IMR-90 (cell line): ENCODE measurements at regions not wholly inside any gene's neighbourhood (a gene's known extent, or its start where the extent isn't known, plus 50 kb on each side); places are given as distances from the start of the nearest gene placed in this dataset.

ENCODE experiments used
- ATAC-seq: fragments of 200-7000 bp; cut with Tn5 transposase; 2 replicates; pipeline ENCODE4 v1.9.1; 2020; ENCODE audit warnings: low read depth, mild to moderate bottlenecking, moderate library complexity
- BruUV-seq: library from RNA; stranded (reverse); fragments of 400-500 nt; replicated peaks from 2 replicates; lab custom pipeline; 2021; lab: Mats Ljungman, UMichigan
- CTCF ChIA-PET: fragments of 300-600 bp; formaldehyde crosslinking; extraction: SDS; loops from one replicate; lab custom pipeline; 2021; ENCODE audit warnings: antibody characterized with exemption; lab: Yijun Ruan, JAX
- POLR2A ChIA-PET: fragments of 300-600 bp; sonication (Branson Sonifier 250); formaldehyde crosslinking; loops from one replicate; lab custom pipeline; 2022; ENCODE audit warnings: antibody characterized with exemption; ENCODE audit not compliant: unreplicated experiment; lab: Charles Lee
- DNase-seq: peaks from one replicate; pipeline ENCODE4 v3.0.0; 2013
- H2AFZ ChIP-seq: replicated peaks from 2 replicates; pipeline ENCODE3; 2013; ENCODE audit warnings: low read length, mild to moderate bottlenecking; ENCODE audit not compliant: poor library complexity
- H2AK5ac ChIP-seq: 2 replicates; pipeline ENCODE4 v1.6.1; 2013; ENCODE audit warnings: low read depth, low read length, inconsistent platforms
- H2AK9ac ChIP-seq: replicated peaks from 2 replicates; pipeline ENCODE3; 2013; ENCODE audit warnings: mild to moderate bottlenecking, low read depth, low read length, moderate library complexity; ENCODE audit not compliant: poor library complexity
- H2BK120ac ChIP-seq: 2 replicates; pipeline ENCODE4 v1.6.1; 2013; ENCODE audit warnings: low read depth, low read length, inconsistent platforms
- H2BK15ac ChIP-seq: 3 replicates; pipeline ENCODE4 v1.6.1; 2013; ENCODE audit warnings: low read depth, low read length, inconsistent platforms
- H2BK20ac ChIP-seq: 2 replicates; pipeline ENCODE4 v1.6.1; 2013; ENCODE audit warnings: low read depth, mild to moderate bottlenecking, inconsistent platforms, low read length, moderate library complexity
- H2BK5ac ChIP-seq: 2 replicates; pipeline ENCODE4 v1.6.1; 2013; ENCODE audit warnings: mild to moderate bottlenecking, low read depth, low read length, inconsistent platforms; ENCODE audit not compliant: poor library complexity, severe bottlenecking
- H3K14ac ChIP-seq: replicated peaks from 2 replicates; pipeline ENCODE4 v1.6.1; 2013; ENCODE audit warnings: low read depth, low read length, inconsistent platforms
- H3K18ac ChIP-seq: 2 replicates; pipeline ENCODE4 v1.6.1; 2013; ENCODE audit warnings: low read depth, low read length, control low read depth
- H3K23ac ChIP-seq: 2 replicates; pipeline ENCODE4 v1.6.1; 2013; ENCODE audit warnings: low read depth, low read length, inconsistent platforms
- H3K27ac ChIP-seq: 2 replicates; pipeline ENCODE4 v1.5.1; 2013; ENCODE audit warnings: mild to moderate bottlenecking, control low read depth, low read length; ENCODE audit not compliant: insufficient read depth
- H3K27me3 ChIP-seq: 2 replicates; pipeline ENCODE4 v1.6.1; 2013; ENCODE audit warnings: low read length; ENCODE audit not compliant: control insufficient read depth, insufficient read depth
- H3K36me3 ChIP-seq: 2 replicates; pipeline ENCODE4 v1.6.1; 2013; ENCODE audit warnings: low read length, mixed read lengths; ENCODE audit not compliant: control insufficient read depth, insufficient read depth
- H3K4ac ChIP-seq: 2 replicates; pipeline ENCODE4 v1.6.1; 2013; ENCODE audit warnings: low read depth, low read length, inconsistent platforms
- H3K4me1 ChIP-seq: 2 replicates; pipeline ENCODE4 v1.6.1; 2013; ENCODE audit warnings: low read length, mixed read lengths; ENCODE audit not compliant: control insufficient read depth, insufficient read depth
- H3K4me2 ChIP-seq: 2 replicates; pipeline ENCODE4 v1.6.1; 2013; ENCODE audit warnings: low read depth, mild to moderate bottlenecking, control low read depth, low read length, moderate library complexity
- H3K4me3 ChIP-seq: 2 replicates; pipeline ENCODE4 v1.5.1; 2013; ENCODE audit warnings: low read depth, mild to moderate bottlenecking, control low read depth, low read length, moderate library complexity; ENCODE audit not compliant: insufficient read depth
- H3K56ac ChIP-seq: 2 replicates; pipeline ENCODE4 v1.6.1; 2013; ENCODE audit warnings: low read length, inconsistent platforms; ENCODE audit not compliant: insufficient read depth; ENCODE audit errors: extremely low read depth
- H3K79me1 ChIP-seq, 2 experiments: 2 replicates each; pipeline ENCODE4 v1.6.1; 2013; ENCODE audit warnings: low read length in 2 of 2, inconsistent platforms in 1 of 2, low read depth in 1 of 2
- H3K9ac ChIP-seq: 2 replicates; pipeline ENCODE4 v1.6.1; 2013; ENCODE audit warnings: low read depth, low read length, control low read depth
- H3K9me1 ChIP-seq: 2 replicates; pipeline ENCODE4 v1.6.1; 2013; ENCODE audit warnings: low read length, inconsistent platforms; ENCODE audit not compliant: insufficient read depth
- H3K9me3 ChIP-seq: 2 replicates; pipeline ENCODE4 v1.6.1; 2013; ENCODE audit warnings: low read length; ENCODE audit not compliant: control insufficient read depth, insufficient read depth
- H4K20me1 ChIP-seq: 2 replicates; pipeline ENCODE4 v1.6.1; 2013; ENCODE audit warnings: low read length, inconsistent platforms; ENCODE audit not compliant: insufficient read depth
- H4K5ac ChIP-seq: 2 replicates; pipeline ENCODE4 v1.6.1; 2013; ENCODE audit warnings: mild to moderate bottlenecking, low read depth, low read length, control low read depth
- H4K8ac ChIP-seq, 2 experiments: 2 replicates each; pipeline ENCODE4 v1.6.1; 2013; ENCODE audit warnings: low read depth in 2 of 2, low read length in 2 of 2, control low read depth in 1 of 2, inconsistent platforms in 1 of 2
- H4K91ac ChIP-seq: 2 replicates; pipeline ENCODE4 v1.6.1; 2013; ENCODE audit warnings: low read depth, low read length, inconsistent platforms; ENCODE audit not compliant: insufficient read depth
- BHLHE40 ChIP-seq: fragments of 150-350 bp; IDR thresholded peaks from 2 replicates; pipeline ENCODE4 v1.6.1; 2016; ENCODE audit warnings: mild to moderate bottlenecking, low read depth, low read length
- CHD1 ChIP-seq: IDR thresholded peaks from 2 replicates; pipeline ENCODE4 v1.6.1; 2012; ENCODE audit warnings: low read depth, low read length, improper control_type of control experiment
- MAFK ChIP-seq: IDR thresholded peaks from 2 replicates; pipeline ENCODE4 v1.6.1; 2012; ENCODE audit warnings: low read depth, low read length, improper control_type of control experiment
- MAZ ChIP-seq: IDR thresholded peaks from 2 replicates; pipeline ENCODE4 v1.6.1; 2012; ENCODE audit warnings: low read depth, mild to moderate bottlenecking, low read length, improper control_type of control experiment, moderate library complexity, borderline replicate concordance
- MXI1 ChIP-seq: IDR thresholded peaks from 2 replicates; pipeline ENCODE4 v1.6.1; 2012; ENCODE audit warnings: low read depth, mild to moderate bottlenecking, low read length, moderate library complexity, borderline replicate concordance
- POLR2A ChIP-seq: IDR thresholded peaks from 2 replicates; pipeline ENCODE4 v1.6.1; 2012; ENCODE audit warnings: mild to moderate bottlenecking, low read depth, low read length
- RFX5 ChIP-seq: IDR thresholded peaks from 2 replicates; pipeline ENCODE4 v1.8.0; 2012; ENCODE audit warnings: low read depth, mild to moderate bottlenecking, low read length, moderate library complexity
- SMC3 ChIP-seq: fragments of 150-350 bp; IDR thresholded peaks from 2 replicates; pipeline ENCODE4 v1.6.1; 2016; ENCODE audit warnings: low read depth, mild to moderate bottlenecking, antibody characterized with exemption, low read length, moderate library complexity
- WGBS, 2 experiments: methylation state at CpG; one replicate each; pipeline versions ENCODE4 v1.1.5 to v1.1.7; 2013; ENCODE audit warnings: missing lambda C conversion rate in 2 of 2; ENCODE audit not compliant: insufficient read length in 1 of 2; ENCODE audit errors: extremely low coverage in 2 of 2; 5-methylcytosine and 5-hydroxymethylcytosine counted together
- dilution Hi-C: fragments of 300-500 bp; cut with HindIII; formaldehyde crosslinking; loops from one replicate; pipeline ENCODE4 v1.14.3; 2018; ENCODE audit warnings: low sequenced_read_pairs; ENCODE audit not compliant: unreplicated experiment
- in situ Hi-C: fragments of 300-500 bp; cut with MboI; formaldehyde crosslinking; loops from 3 replicates; pipeline ENCODE4 v1.14.3; 2019; ENCODE audit warnings: low sequenced_read_pairs, inconsistent platforms, mixed read lengths
- intact Hi-C: fragments of 100-400 bp; cut with micrococcal nuclease; formaldehyde crosslinking; loops from 2 replicates; pipeline ENCODE4 v1.10.0; 2022
- TF ChIP-seq, protein P1 (sequence below): conservative IDR thresholded peaks from 2 replicates; pipeline ENCODE4 v1.5.1; 2012; ENCODE audit warnings: mild to moderate bottlenecking, low read depth, low read length, improper control_type of control experiment

DNA sequence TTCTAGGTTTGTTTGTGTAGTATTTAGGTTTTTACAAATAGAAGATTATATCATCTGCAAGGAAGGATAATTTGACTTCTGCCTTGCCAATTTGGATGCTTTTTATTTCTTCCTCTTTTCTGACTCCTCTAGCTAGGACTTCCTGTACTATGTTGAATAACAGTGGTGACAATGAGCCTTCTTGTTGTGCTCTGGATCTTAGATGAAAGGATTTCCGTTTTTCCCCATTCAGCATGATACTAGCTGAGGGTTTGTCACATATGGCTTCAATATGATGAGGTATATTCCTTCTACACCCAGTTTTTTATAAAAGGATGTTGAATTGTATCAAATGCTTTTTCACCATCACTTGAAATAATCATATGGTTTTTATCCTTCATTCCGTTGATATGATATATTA, 101.4 kb downstream of the FBXO4 start:
- Histone ChIP-seq H3K9me1 (no peaks in the 10 kb centered on the region), H3K79me1 (no peaks in the 10 kb centered on the region), H4K5ac (no peak overlapping the region), H3K9me3 (no peaks in the 10 kb centered on the region), H3K27ac (no peak overlapping the region), H4K20me1 (no peaks in the 10 kb centered on the region), H2AK5ac (no peak overlapping the region), H2AK9ac (no peak overlapping the region), H3K4me2 (no peak overlapping the region), H3K14ac (no peak overlapping the region), H3K36me3 (no peaks in the 10 kb centered on the region), H3K9ac (no peak overlapping the region), H3K23ac (no peak overlapping the region), H3K4ac (no peak overlapping the region), H2BK20ac (no peak overlapping the region), H3K4me1 (no peaks in the 10 kb centered on the region), H3K27me3 (no peaks in the 10 kb centered on the region), H2AFZ (no peak overlapping the region), H2BK120ac (no peak overlapping the region), H3K18ac (no peak overlapping the region), H2BK5ac (no peak overlapping the region), H2BK15ac (no peak overlapping the region), H3K4me3 (no peak overlapping the region), H4K91ac (no peak overlapping the region), H3K56ac (no peak overlapping the region), H4K8ac (no peak overlapping the region)
- no TSS peak for BruUV-seq
- in situ Hi-C loops (no loop called here), dilution Hi-C loops (no loop called here), intact Hi-C loops (no loop called here)
- TF ChIP-seq MAZ (no peak), MXI1 (no peak), SMC3 (no peak), MAFK (no peak), BHLHE40 (no peak), POLR2A (no peak), RFX5 (no peak), CHD1 (no peak)
- TF ChIP-seq, protein P1, sequence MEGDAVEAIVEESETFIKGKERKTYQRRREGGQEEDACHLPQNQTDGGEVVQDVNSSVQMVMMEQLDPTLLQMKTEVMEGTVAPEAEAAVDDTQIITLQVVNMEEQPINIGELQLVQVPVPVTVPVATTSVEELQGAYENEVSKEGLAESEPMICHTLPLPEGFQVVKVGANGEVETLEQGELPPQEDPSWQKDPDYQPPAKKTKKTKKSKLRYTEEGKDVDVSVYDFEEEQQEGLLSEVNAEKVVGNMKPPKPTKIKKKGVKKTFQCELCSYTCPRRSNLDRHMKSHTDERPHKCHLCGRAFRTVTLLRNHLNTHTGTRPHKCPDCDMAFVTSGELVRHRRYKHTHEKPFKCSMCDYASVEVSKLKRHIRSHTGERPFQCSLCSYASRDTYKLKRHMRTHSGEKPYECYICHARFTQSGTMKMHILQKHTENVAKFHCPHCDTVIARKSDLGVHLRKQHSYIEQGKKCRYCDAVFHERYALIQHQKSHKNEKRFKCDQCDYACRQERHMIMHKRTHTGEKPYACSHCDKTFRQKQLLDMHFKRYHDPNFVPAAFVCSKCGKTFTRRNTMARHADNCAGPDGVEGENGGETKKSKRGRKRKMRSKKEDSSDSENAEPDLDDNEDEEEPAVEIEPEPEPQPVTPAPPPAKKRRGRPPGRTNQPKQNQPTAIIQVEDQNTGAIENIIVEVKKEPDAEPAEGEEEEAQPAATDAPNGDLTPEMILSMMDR: no peak
- DNase-seq (no peak), ATAC-seq (no peak)
- ChIA-PET CTCF (no interaction called here), POLR2A (no interaction called here)
- WGBS, 2 experiments: no CpG with 5 or more reads among the region's 2 CpGs
